RWPE1 (cell line): ENCODE measurements at regions not wholly inside any gene's neighbourhood (a gene's known extent, or its start where the extent isn't known, plus 50 kb on each side); places are given as distances from the start of the nearest gene placed in this dataset.
"Not testable (repeated sequence)": the region's sequence is repeated elsewhere in the genome, so short reads cannot be mapped to it uniquely, and the experiment has no call there.

Source experiments
- CTCF ChIA-PET: fragments of 350-600 bp; sonication (Branson Sonifier 250); formaldehyde crosslinking; extraction: SDS; loops from one replicate; lab custom pipeline; 2021; lab: Yijun Ruan, JAX
- POLR2A ChIA-PET: fragments of 400-600 bp; formaldehyde crosslinking; extraction: SDS; loops from one replicate; lab custom pipeline; 2020; ENCODE audit warnings: antibody characterized with exemption; ENCODE audit not compliant: low non-redundant PET; lab: Yijun Ruan, JAX
- DNase-seq: peaks from one replicate; pipeline ENCODE4 v3.0.0; 2012; ENCODE audit warnings: low spot score
- H3K27ac ChIP-seq: fragments of 450-650 bp; 2 replicates; pipeline ENCODE4 v1.5.1; 2017
- CTCF ChIP-seq: fragments of 450-650 bp; conservative IDR thresholded peaks from 2 replicates; pipeline ENCODE4 v1.5.1; 2017; ENCODE audit warnings: low read depth, mild to moderate bottlenecking

- CTCF ChIA-PET: no interaction called here
- no peak for TF ChIP-seq CTCF
- DNase-seq: no peak
- no peak overlapping the region for H3K27ac ChIP-seq
- POLR2A ChIA-PET: no interaction called here
Measured at GRCh38 chr1:81738875-81739274, 61.9 kb upstream of the ADGRL2 start.

- CTCF ChIA-PET: no interaction called here
- POLR2A ChIA-PET: no interaction called here
- H3K27ac ChIP-seq: no peak overlapping the region
- DNase-seq: no peak
- no peak for TF ChIP-seq CTCF
Measured at GRCh38 chr1:81733480-81733879, 67.3 kb upstream of the ADGRL2 start.

DNA sequence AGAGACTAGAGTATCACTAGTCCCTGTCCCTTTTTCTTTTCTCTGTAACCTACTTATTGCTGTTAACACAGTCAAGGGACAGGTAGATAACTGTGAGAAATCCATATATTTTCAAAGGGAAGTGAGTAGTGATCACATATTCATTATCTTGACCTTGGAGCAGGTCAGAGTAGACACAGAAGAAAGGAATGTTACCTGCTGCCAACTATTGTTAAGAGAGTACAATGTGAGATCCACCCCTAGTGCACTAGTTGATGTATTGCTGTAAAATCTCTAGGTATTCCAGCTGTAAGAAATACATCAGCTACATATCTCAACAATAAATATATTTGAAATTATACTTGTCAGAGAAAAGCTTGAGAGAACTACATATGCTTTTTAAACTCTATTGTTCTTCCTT lies 68.7 kb upstream of the ADGRL2 start:
- CTCF ChIA-PET: interaction anchor here (0.6 to 0.7 kb wide), 2 partner anchors 19 to 171 kb away, joined by 3 to 4 read pairs; no protein-coding TSS in a partner anchor
- TF ChIP-seq CTCF: no peak
- POLR2A ChIA-PET: no interaction called here
- DNase-seq: peak; percentile 41
- H3K27ac ChIP-seq: no peak overlapping the region

DNA sequence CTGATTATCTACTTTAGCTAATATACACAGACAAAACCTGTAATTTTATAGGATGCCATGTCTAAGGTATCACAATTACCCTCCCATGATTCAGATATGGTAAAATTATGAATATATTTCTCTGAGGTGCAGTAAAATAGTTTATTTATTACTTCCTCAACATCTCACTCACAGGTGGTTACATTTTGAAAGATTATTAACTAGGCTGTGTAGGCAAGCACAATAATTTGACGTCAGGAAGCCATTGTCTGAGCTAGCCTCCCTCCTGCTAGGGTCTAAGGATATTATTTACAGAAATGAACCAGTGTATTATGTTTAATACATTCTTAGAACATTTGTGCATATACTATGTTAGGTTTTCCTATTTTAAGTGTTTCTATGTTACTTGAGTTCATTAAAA lies 69.9 kb upstream of the ADGRL2 start:
- no peak overlapping the region for H3K27ac ChIP-seq
- CTCF ChIA-PET: interaction anchor here (0.7 kb wide), 2 partner anchors 119 to 122 kb away, joined by 3 to 5 read pairs; no protein-coding TSS in a partner anchor
- POLR2A ChIA-PET: no interaction called here
- no peak for DNase-seq
- no peak for TF ChIP-seq CTCF

DNA sequence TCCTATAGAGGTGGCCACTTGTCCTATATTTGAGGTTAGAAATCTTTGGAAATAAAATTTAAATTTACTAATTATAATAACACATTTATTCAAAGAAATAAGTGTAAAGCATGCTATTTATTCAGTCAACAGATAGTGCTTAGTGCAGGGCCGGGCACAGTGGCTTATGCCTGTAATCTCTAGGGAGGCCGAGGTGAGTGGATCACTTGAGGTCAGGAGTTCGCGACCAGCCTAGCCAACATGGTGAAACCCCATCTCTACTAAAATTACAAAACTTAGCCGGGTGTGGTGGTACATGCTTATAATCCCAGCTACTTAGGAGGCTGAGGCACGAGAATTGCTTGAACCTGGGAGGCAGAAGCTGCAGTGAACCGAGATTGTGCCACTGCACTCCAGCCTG lies 70.4 kb upstream of the ADGRL2 start:
- POLR2A ChIA-PET, H3K27ac ChIP-seq, DNase-seq: not testable (repeated sequence)
- CTCF ChIA-PET: interaction anchor here (0.7 kb wide), 2 partner anchors 120 to 121 kb away, joined by 3 to 5 read pairs; no protein-coding TSS in a partner anchor

DNA sequence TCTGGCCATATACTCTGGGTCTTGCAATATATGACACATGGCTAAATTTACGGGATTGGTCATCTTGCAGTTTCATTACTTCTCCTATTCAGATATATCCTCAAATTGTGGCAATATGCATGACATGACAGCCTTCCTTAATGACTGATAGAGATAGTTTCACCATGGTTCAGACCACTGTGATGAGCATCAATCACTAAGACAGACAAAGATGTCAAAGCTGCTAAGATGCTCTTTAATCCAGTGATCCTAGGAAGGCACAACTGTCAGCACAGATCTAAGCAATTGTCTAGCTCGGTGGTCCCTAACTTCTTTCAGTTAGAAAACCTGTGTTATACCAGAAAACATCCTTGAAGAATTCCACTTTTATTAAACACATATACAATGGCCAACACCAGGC lies 70.9 kb upstream of the ADGRL2 start:
- no peak for TF ChIP-seq CTCF
- no peak for DNase-seq
- ChIA-PET POLR2A (no interaction called here), CTCF (no interaction called here)
- no peak overlapping the region for H3K27ac ChIP-seq

- ChIA-PET CTCF (no interaction called here), POLR2A (no interaction called here)
- no peak for DNase-seq
- no peak for TF ChIP-seq CTCF
- H3K27ac ChIP-seq: no peak overlapping the region
Measured at GRCh38 chr1:81729239-81729638, 71.5 kb upstream of the ADGRL2 start.
